Activated T-cell treated with anti-CD3 and anti-CD28 coated beads, Interleukin-2, amount 50 U/mL, for 24 hours (primary cell): ENCODE measurements at regions not wholly inside any gene's neighbourhood (a gene's known extent, or its start where the extent isn't known, plus 50 kb on each side); places are given as distances from the start of the nearest gene placed in this dataset.
"Not testable (repeated sequence)": the region's sequence is repeated elsewhere in the genome, so short reads cannot be mapped to it uniquely, and the experiment has no call there.

Source experiments
- DNase-seq: peaks from one replicate; pipeline ENCODE4 v3.0.0-alpha.2; 2020
- H3K27ac Mint-ChIP-seq: 2 replicates; pipeline ENCODE4 v1.8.0; 2020; ENCODE audit warnings: mild to moderate bottlenecking, mixed read lengths
- H3K27me3 Mint-ChIP-seq: 2 replicates; pipeline ENCODE4 v1.8.0; 2020; ENCODE audit warnings: mixed read lengths
- H3K36me3 Mint-ChIP-seq: 2 replicates; pipeline ENCODE4 v1.8.0; 2020; ENCODE audit warnings: low read depth, mixed read lengths
- H3K4me1 Mint-ChIP-seq: 2 replicates; pipeline ENCODE4 v1.8.0; 2020; ENCODE audit warnings: low read depth, mixed read lengths
- H3K4me3 Mint-ChIP-seq: 2 replicates; pipeline ENCODE4 v1.8.0; 2020; ENCODE audit warnings: mild to moderate bottlenecking, moderate library complexity, mixed read lengths
- H3K9me3 Mint-ChIP-seq: 2 replicates; pipeline ENCODE4 v1.8.0; 2020; ENCODE audit warnings: mixed read lengths

DNA sequence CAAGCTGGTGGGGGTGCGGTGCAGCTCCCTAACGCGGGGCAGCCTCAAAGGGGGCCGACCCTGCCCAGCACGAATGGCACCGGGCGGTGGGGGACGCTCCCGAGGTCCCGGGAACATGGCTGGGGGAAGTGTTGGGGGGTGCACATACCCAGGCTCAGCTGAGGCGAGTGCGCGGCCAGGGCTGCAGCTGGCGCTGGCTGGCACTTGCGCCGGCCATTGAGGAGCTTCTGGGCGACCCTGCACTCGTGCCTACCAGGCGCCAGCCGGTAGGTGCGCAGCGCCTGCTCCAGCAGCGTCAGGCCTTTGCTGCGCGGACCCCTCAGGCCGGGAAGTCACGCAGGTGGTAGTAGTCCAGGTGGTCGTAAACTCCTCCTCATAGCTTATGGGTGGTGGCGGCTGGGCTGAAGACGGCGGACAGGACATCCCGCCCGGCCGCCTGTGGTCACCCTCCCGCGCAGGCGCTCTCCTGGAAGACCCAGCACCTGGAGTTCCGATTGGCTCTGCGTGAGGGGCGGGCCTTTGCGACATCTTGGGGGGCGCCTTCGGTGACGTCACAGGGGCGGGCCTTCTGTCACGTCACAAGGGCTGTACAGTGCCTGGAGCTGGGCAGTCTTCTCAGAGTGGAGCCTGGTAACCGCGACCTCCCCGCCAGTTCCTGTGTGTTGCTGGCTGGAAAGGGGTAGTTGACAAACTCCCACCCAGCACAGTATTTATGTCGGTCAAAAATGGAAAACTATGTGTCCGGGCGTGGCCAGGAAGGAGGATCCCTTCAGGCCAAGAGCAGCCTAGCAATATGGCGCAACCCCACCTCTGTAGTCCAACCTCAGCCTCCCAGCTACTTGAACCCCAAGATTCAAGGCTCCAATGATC, 74.5 kb upstream of the ERV3-1 start:
- DNase-seq, result peak; percentile 96
- not testable (repeated sequence) for H3K4me1 Mint-ChIP-seq, H3K9me3 Mint-ChIP-seq, H3K27me3 Mint-ChIP-seq
- Mint-ChIP-seq H3K36me3 (peaks cover 22% of the 10 kb centered on the region), H3K4me3 (peak overlapping the region; percentile 93), H3K27ac (peak overlapping the region; percentile 93)

DNA sequence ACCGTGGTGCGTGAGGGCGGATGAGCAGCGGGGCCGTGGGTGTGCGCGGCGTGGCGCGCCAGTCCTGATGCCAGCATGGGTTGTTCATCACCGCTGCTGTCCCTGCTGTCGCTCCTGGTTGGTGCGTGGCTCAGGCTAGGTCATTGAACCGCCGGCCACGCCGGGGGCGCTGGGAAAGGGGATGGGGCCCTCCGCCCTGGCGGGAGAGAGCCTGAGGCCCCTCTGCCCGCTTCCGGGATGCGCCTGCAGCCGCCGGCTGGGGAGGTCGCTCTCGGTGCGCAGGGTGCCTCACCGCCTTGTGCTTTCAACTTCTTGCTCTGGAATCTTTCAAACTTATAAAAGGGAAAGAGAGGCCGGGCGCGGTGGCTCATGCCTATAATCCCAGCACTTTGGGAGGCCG, 68.5 kb upstream of the ERV3-1 start:
- H3K4me1 Mint-ChIP-seq, H3K27me3 Mint-ChIP-seq, H3K9me3 Mint-ChIP-seq, H3K4me3 Mint-ChIP-seq, H3K27ac Mint-ChIP-seq, DNase-seq: not testable (repeated sequence)
- H3K36me3 Mint-ChIP-seq, result peaks cover 51% of the 10 kb centered on the region

DNA sequence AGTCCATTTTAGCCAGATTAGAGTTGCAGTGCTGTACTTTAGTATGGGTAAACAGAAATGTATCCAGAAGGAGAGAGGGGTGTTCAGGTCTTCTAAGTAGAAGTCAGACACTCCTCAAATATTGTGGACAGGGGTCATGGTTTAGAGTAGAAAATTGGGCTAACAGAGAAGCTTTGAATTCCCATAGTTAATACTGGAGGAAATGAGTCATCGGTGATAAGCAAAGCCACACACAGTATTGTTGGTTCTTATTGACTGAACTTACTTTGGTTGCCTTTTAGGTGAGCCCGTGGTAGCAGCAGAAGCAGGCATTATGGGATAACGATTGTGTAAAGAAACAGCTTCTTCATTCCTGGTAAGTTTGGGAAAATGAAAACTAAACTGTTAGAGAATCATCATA, 66.7 kb upstream of the ERV3-1 start:
- H3K36me3 Mint-ChIP-seq, result peaks cover 56% of the 10 kb centered on the region
- DNase-seq, H3K4me3 Mint-ChIP-seq, H3K27me3 Mint-ChIP-seq, H3K9me3 Mint-ChIP-seq, H3K4me1 Mint-ChIP-seq: not testable (repeated sequence)
- H3K27ac Mint-ChIP-seq, result peak overlapping the region; percentile 18

- H3K27me3 Mint-ChIP-seq, H3K27ac Mint-ChIP-seq, H3K4me1 Mint-ChIP-seq, DNase-seq, H3K4me3 Mint-ChIP-seq, H3K9me3 Mint-ChIP-seq: not testable (repeated sequence)
- peaks cover 54% of the 10 kb centered on the region for H3K36me3 Mint-ChIP-seq
These were observed 65.5 kb upstream of the ERV3-1 start for GRCh38 chr7:65071854-65072431.

DNA sequence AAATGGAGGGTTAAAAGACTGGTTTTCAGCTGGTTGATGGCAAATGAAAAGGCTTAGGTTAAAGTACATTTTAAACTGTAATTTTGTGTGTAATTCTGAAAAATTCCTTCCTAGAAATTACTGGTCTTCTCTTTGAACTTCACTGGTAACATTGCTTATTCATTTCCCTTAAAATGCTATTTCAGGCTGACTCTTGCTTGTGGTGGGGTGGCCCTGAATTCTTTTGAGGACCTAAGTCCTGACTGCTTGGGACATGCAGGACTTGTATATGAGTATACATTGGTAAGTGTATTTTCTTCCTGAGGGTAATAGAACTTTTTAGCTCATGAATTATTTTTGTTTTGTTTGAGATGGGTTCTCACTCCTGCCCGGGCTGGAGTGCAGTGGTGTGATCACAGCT, 63.0 kb upstream of the ERV3-1 start:
- peaks cover 62% of the 10 kb centered on the region for H3K36me3 Mint-ChIP-seq
- not testable (repeated sequence) for H3K27me3 Mint-ChIP-seq, H3K4me3 Mint-ChIP-seq, DNase-seq, H3K9me3 Mint-ChIP-seq
- H3K27ac Mint-ChIP-seq, result peak overlapping the region; percentile 72
- peaks cover 11% of the 10 kb centered on the region for H3K4me1 Mint-ChIP-seq

- H3K27me3 Mint-ChIP-seq, DNase-seq, H3K27ac Mint-ChIP-seq, H3K4me3 Mint-ChIP-seq, H3K4me1 Mint-ChIP-seq, H3K9me3 Mint-ChIP-seq: not testable (repeated sequence)
- peaks cover 30% of the 10 kb centered on the region for H3K36me3 Mint-ChIP-seq
These were observed 56.1 kb upstream of the ERV3-1 start for GRCh38 chr7:65062566-65062965.

DNA sequence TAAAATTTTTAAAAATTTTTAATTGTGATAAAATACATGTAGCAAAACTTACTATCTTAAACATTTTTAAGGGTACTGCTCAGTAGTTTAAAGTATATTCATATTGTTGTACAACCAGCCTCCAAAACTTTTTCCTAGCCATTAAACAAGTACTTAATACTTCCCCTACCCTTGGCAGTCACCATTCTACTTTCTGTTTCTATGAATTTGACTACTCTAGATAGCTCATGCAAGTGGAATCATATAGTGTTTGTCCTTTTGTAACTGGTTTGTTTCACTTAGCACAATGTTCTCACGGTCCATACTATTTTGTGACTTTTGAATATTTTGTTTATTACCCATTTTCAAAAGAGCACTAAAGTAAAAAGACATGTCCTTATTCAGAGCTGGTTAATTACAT, 52.8 kb upstream of the ERV3-1 start:
- peaks cover 36% of the 10 kb centered on the region for H3K36me3 Mint-ChIP-seq
- DNase-seq, H3K27ac Mint-ChIP-seq, H3K4me3 Mint-ChIP-seq, H3K9me3 Mint-ChIP-seq, H3K27me3 Mint-ChIP-seq: not testable (repeated sequence)
- H3K4me1 Mint-ChIP-seq, result peaks cover 13% of the 10 kb centered on the region
